ENCODE measurements at regions not wholly inside any gene's neighbourhood (a gene's known extent, or its start where the extent isn't known, plus 50 kb on each side); places are given as distances from the start of the nearest gene placed in this dataset.

GRCh38 chr3:189554868-189555557 is 76.2 kb upstream of the TP63 start:
- DNase-seq, result peak in 1 of 5 donors; percentile 36
- Mint-ChIP-seq H3K27me3 (no peaks in the 10 kb centered on the region), H3K4me1 (no peaks in the 10 kb centered on the region), H3K27ac (peak overlapping the region in 1 of 7 donors; percentile 46), H3K36me3 (peaks cover 4 to 5% of the 10 kb centered on the region in 2 donors), H3K9me3 (peaks cover 9 to 32% (median 21%) of the 10 kb centered on the region in 8 donors), H3K4me3 (no peak overlapping the region)
- CTCF ChIA-PET (ENCODE audit: partially characterized antibody), result no interaction called here
- intact Hi-C loops (cut with micrococcal nuclease), result no loop called here
- no peaks in the 10 kb centered on the region for H3K4me1 ChIP-seq (ENCODE audit: insufficient read depth, low read length)
- POLR2A ChIA-PET (ENCODE audit: partially characterized antibody), result no interaction called here
- H3K27ac ChIP-seq (ENCODE audit: low read depth, low read length), result no peak overlapping the region
- no peaks in the 10 kb centered on the region for H3K36me3 ChIP-seq (ENCODE audit: insufficient read depth, low read length)
- no peaks in the 10 kb centered on the region for H3K27me3 ChIP-seq (ENCODE audit: insufficient read depth, low read length)
- peaks cover 0 to 4% of the 10 kb centered on the region in 2 donors for H3K9me3 ChIP-seq (ENCODE audit: control insufficient read depth in 1 of 2, low read length in 2 of 2)
- no peak overlapping the region for H3K4me3 ChIP-seq (ENCODE audit: low read length in 2 of 2)

GRCh38 chr3:189555558-189555881 is 75.7 kb upstream of the TP63 start:
- CTCF ChIA-PET (ENCODE audit: partially characterized antibody), result no interaction called here
- POLR2A ChIA-PET (ENCODE audit: partially characterized antibody), result no interaction called here
- no peaks in the 10 kb centered on the region for H3K36me3 ChIP-seq (ENCODE audit: insufficient read depth, low read length)
- H3K27me3 Mint-ChIP-seq, result no peaks in the 10 kb centered on the region
- H3K9me3 ChIP-seq (ENCODE audit: control insufficient read depth in 1 of 2, low read length in 2 of 2), result no peaks in the 10 kb centered on the region
- H3K27ac ChIP-seq (ENCODE audit: low read depth, low read length), result no peak overlapping the region
- H3K4me3 Mint-ChIP-seq, result no peak overlapping the region
- H3K4me1 ChIP-seq (ENCODE audit: insufficient read depth, low read length), result no peaks in the 10 kb centered on the region
- no peak overlapping the region for H3K27ac Mint-ChIP-seq
- H3K36me3 Mint-ChIP-seq, result peaks cover 2 to 4% of the 10 kb centered on the region in 2 donors
- no peaks in the 10 kb centered on the region for H3K4me1 Mint-ChIP-seq
- intact Hi-C loops (cut with micrococcal nuclease), result no loop called here
- no peak for DNase-seq
- H3K4me3 ChIP-seq (ENCODE audit: low read length in 2 of 2), result no peak overlapping the region
- peaks cover 5 to 27% (median 17%) of the 10 kb centered on the region in 8 donors for H3K9me3 Mint-ChIP-seq
- H3K27me3 ChIP-seq (ENCODE audit: insufficient read depth, low read length), result no peaks in the 10 kb centered on the region

GRCh38 chr3:189557824-189558223 is 73.4 kb upstream of the TP63 start:
- no peak for DNase-seq
- CTCF ChIA-PET (ENCODE audit: partially characterized antibody), result no interaction called here
- intact Hi-C loops (cut with micrococcal nuclease), result no loop called here
- H3K4me1 ChIP-seq (ENCODE audit: insufficient read depth, low read length), result no peaks in the 10 kb centered on the region
- H3K36me3 ChIP-seq (ENCODE audit: insufficient read depth, low read length), result no peaks in the 10 kb centered on the region
- Mint-ChIP-seq H3K9me3 (peaks cover 0 to 10% (median 6%) of the 10 kb centered on the region in 8 donors), H3K36me3 (no peaks in the 10 kb centered on the region), H3K27me3 (no peaks in the 10 kb centered on the region), H3K4me3 (no peak overlapping the region), H3K27ac (no peak overlapping the region), H3K4me1 (no peaks in the 10 kb centered on the region)
- POLR2A ChIA-PET (ENCODE audit: partially characterized antibody), result no interaction called here
- no peaks in the 10 kb centered on the region for H3K9me3 ChIP-seq (ENCODE audit: control insufficient read depth in 1 of 2, low read length in 2 of 2)
- H3K4me3 ChIP-seq (ENCODE audit: low read length in 2 of 2), result no peak overlapping the region
- H3K27me3 ChIP-seq (ENCODE audit: insufficient read depth, low read length), result no peaks in the 10 kb centered on the region
- H3K27ac ChIP-seq (ENCODE audit: low read depth, low read length), result no peak overlapping the region

- Mint-ChIP-seq H3K4me3 (no peak overlapping the region), H3K9me3 (peaks cover 0 to 10% (median 6%) of the 10 kb centered on the region in 8 donors), H3K27me3 (no peaks in the 10 kb centered on the region), H3K4me1 (peaks cover 1 to 11% (median 6%) of the 10 kb centered on the region in 4 donors), H3K36me3 (no peaks in the 10 kb centered on the region), H3K27ac (no peak overlapping the region)
- CTCF ChIA-PET (ENCODE audit: partially characterized antibody), result no interaction called here
- H3K27me3 ChIP-seq (ENCODE audit: insufficient read depth, low read length), result no peaks in the 10 kb centered on the region
- no peak for DNase-seq
- POLR2A ChIA-PET (ENCODE audit: partially characterized antibody), result no interaction called here
- H3K36me3 ChIP-seq (ENCODE audit: insufficient read depth, low read length), result no peaks in the 10 kb centered on the region
- H3K4me1 ChIP-seq (ENCODE audit: insufficient read depth, low read length), result no peaks in the 10 kb centered on the region
- H3K9me3 ChIP-seq (ENCODE audit: control insufficient read depth in 1 of 2, low read length in 2 of 2), result no peaks in the 10 kb centered on the region
- intact Hi-C loops (cut with micrococcal nuclease), result no loop called here
- no peak overlapping the region for H3K4me3 ChIP-seq (ENCODE audit: low read length in 2 of 2)
- H3K27ac ChIP-seq (ENCODE audit: low read depth, low read length), result no peak overlapping the region
Observed at GRCh38 chr3:189561256-189561655, 69.9 kb upstream of the TP63 start.

- no peak overlapping the region for H3K27ac Mint-ChIP-seq
- no peaks in the 10 kb centered on the region for H3K4me1 ChIP-seq (ENCODE audit: insufficient read depth, low read length)
- H3K27ac ChIP-seq (ENCODE audit: low read depth, low read length), result no peak overlapping the region
- H3K4me3 Mint-ChIP-seq, result no peak overlapping the region
- peaks cover 0 to 2% (median 0%) of the 10 kb centered on the region in 8 donors for H3K9me3 Mint-ChIP-seq
- H3K9me3 ChIP-seq (ENCODE audit: control insufficient read depth in 1 of 2, low read length in 2 of 2), result no peaks in the 10 kb centered on the region
- DNase-seq, result no peak
- H3K27me3 Mint-ChIP-seq, result no peaks in the 10 kb centered on the region
- peaks cover 1 to 11% (median 6%) of the 10 kb centered on the region in 4 donors for H3K4me1 Mint-ChIP-seq
- ChIA-PET POLR2A (ENCODE audit: partially characterized antibody) (no interaction called here), CTCF (ENCODE audit: partially characterized antibody) (no interaction called here)
- H3K4me3 ChIP-seq (ENCODE audit: low read length in 2 of 2), result no peak overlapping the region
- H3K36me3 Mint-ChIP-seq, result no peaks in the 10 kb centered on the region
- intact Hi-C loops (cut with micrococcal nuclease), result no loop called here
- no peaks in the 10 kb centered on the region for H3K36me3 ChIP-seq (ENCODE audit: insufficient read depth, low read length)
- no peaks in the 10 kb centered on the region for H3K27me3 ChIP-seq (ENCODE audit: insufficient read depth, low read length)
Observed at GRCh38 chr3:189563853-189564563, 67.2 kb upstream of the TP63 start.

GRCh38 chr3:189566550-189567130 is 64.5 kb upstream of the TP63 start:
- Mint-ChIP-seq H3K36me3 (no peaks in the 10 kb centered on the region), H3K4me1 (peaks cover 8 to 20% (median 13%) of the 10 kb centered on the region in 4 donors), H3K27ac (no peak overlapping the region), H3K4me3 (no peak overlapping the region), H3K9me3 (no peaks in the 10 kb centered on the region), H3K27me3 (no peaks in the 10 kb centered on the region)
- no peaks in the 10 kb centered on the region for H3K36me3 ChIP-seq (ENCODE audit: insufficient read depth, low read length)
- ChIA-PET POLR2A (ENCODE audit: partially characterized antibody) (no interaction called here), CTCF (ENCODE audit: partially characterized antibody) (no interaction called here)
- H3K27me3 ChIP-seq (ENCODE audit: insufficient read depth, low read length), result no peaks in the 10 kb centered on the region
- intact Hi-C loops (cut with micrococcal nuclease), result no loop called here
- no peak overlapping the region for H3K4me3 ChIP-seq (ENCODE audit: low read length in 2 of 2)
- no peak overlapping the region for H3K27ac ChIP-seq (ENCODE audit: low read depth, low read length)
- DNase-seq, result no peak
- H3K9me3 ChIP-seq (ENCODE audit: control insufficient read depth in 1 of 2, low read length in 2 of 2), result no peaks in the 10 kb centered on the region
- H3K4me1 ChIP-seq (ENCODE audit: insufficient read depth, low read length), result peaks cover 10% of the 10 kb centered on the region

- peaks cover 8 to 20% (median 13%) of the 10 kb centered on the region in 4 donors for H3K4me1 Mint-ChIP-seq
- POLR2A ChIA-PET (ENCODE audit: partially characterized antibody), result no interaction called here
- Histone ChIP-seq H3K4me3 (ENCODE audit: low read length in 2 of 2) (no peak overlapping the region), H3K9me3 (ENCODE audit: control insufficient read depth in 1 of 2, low read length in 2 of 2) (no peaks in the 10 kb centered on the region), H3K4me1 (ENCODE audit: insufficient read depth, low read length) (peaks cover 10% of the 10 kb centered on the region), H3K27ac (ENCODE audit: low read depth, low read length) (no peak overlapping the region), H3K27me3 (ENCODE audit: insufficient read depth, low read length) (no peaks in the 10 kb centered on the region), H3K36me3 (ENCODE audit: insufficient read depth, low read length) (no peaks in the 10 kb centered on the region)
- no peaks in the 10 kb centered on the region for H3K9me3 Mint-ChIP-seq
- no peaks in the 10 kb centered on the region for H3K27me3 Mint-ChIP-seq
- no peak overlapping the region for H3K27ac Mint-ChIP-seq
- H3K36me3 Mint-ChIP-seq, result no peaks in the 10 kb centered on the region
- H3K4me3 Mint-ChIP-seq, result no peak overlapping the region
- intact Hi-C loops (cut with micrococcal nuclease), result no loop called here
- DNase-seq, result no peak
- CTCF ChIA-PET (ENCODE audit: partially characterized antibody), result no interaction called here
Observed at GRCh38 chr3:189567322-189567721, 63.9 kb upstream of the TP63 start.
